SK-N-MC (cell line): ENCODE measurements at regions not wholly inside any gene's neighbourhood (a gene's known extent, or its start where the extent isn't known, plus 50 kb on each side); places are given as distances from the start of the nearest gene placed in this dataset.

ENCODE experiments used
- EZH2 ChIP-seq: fragments of 200-600 bp; sonication (generic); IDR thresholded peaks from one replicate; pipeline ENCODE4 v1.6.1; 2017; ENCODE audit warnings: antibody characterized with exemption
- FOXP2 ChIP-seq: optimal IDR thresholded peaks from 2 replicates; pipeline ENCODE3; 2011; ENCODE audit warnings: mild to moderate bottlenecking, moderate library complexity; ENCODE audit not compliant: insufficient read depth; ENCODE audit errors: extremely low read length, control extremely low read depth
- POLR2AphosphoS5 ChIP-seq: IDR thresholded peaks from 2 replicates; pipeline ENCODE4 v1.6.1; 2012; ENCODE audit warnings: mild to moderate bottlenecking, low read depth, low read length, borderline replicate concordance

GRCh38 chr15:35974052-35974451 lies 428.1 kb upstream of the DPH6 start:
- TF ChIP-seq EZH2 (no peak), POLR2AphosphoS5 (no peak), FOXP2 (no peak)
